ENCODE measurements at regions not wholly inside any gene's neighbourhood (a gene's known extent, or its start where the extent isn't known, plus 50 kb on each side); places are given as distances from the start of the nearest gene placed in this dataset.

GRCh38 chr15:36370051-36370730 lies 209.2 kb upstream of the CDIN1 start:
- no peak for DNase-seq

GRCh38 chr15:36370731-36371112 lies 208.7 kb upstream of the CDIN1 start:
- DNase-seq, result no peak

- no peak for DNase-seq
These were observed 207.9 kb upstream of the CDIN1 start for GRCh38 chr15:36371509-36371908.

GRCh38 chr15:36372968-36373367 lies 206.5 kb upstream of the CDIN1 start:
- DNase-seq, result no peak

GRCh38 chr15:36373550-36373949 lies 205.9 kb upstream of the CDIN1 start:
- DNase-seq, result no peak

GRCh38 chr15:36389107-36389506 lies 190.3 kb upstream of the CDIN1 start:
- DNase-seq, result no peak

- DNase-seq, result no peak
These were observed 188.9 kb upstream of the CDIN1 start for GRCh38 chr15:36390491-36390890.

- no peak for DNase-seq
These were observed 186.7 kb upstream of the CDIN1 start for GRCh38 chr15:36392676-36393266.

GRCh38 chr15:36398212-36398611 lies 181.2 kb upstream of the CDIN1 start:
- no peak for DNase-seq

GRCh38 chr15:36399276-36399675 lies 180.2 kb upstream of the CDIN1 start:
- no peak for DNase-seq

- no peak for DNase-seq
These were observed 178.4 kb upstream of the CDIN1 start for GRCh38 chr15:36400936-36401585.

GRCh38 chr15:36401586-36401966 lies 177.8 kb upstream of the CDIN1 start:
- no peak for DNase-seq

- DNase-seq, result no peak
These were observed 176.1 kb upstream of the CDIN1 start for GRCh38 chr15:36403351-36403750.

- no peak for DNase-seq
These were observed 173.1 kb upstream of the CDIN1 start for GRCh38 chr15:36406366-36406765.

GRCh38 chr15:36406911-36407310 lies 172.5 kb upstream of the CDIN1 start:
- no peak for DNase-seq

- DNase-seq, result no peak
These were observed 171.8 kb upstream of the CDIN1 start for GRCh38 chr15:36407647-36408046.

GRCh38 chr15:36409819-36410218 lies 169.6 kb upstream of the CDIN1 start:
- DNase-seq, result no peak

GRCh38 chr15:36414670-36415069 lies 164.8 kb upstream of the CDIN1 start:
- DNase-seq, result no peak

- DNase-seq, result no peak
These were observed 163.8 kb upstream of the CDIN1 start for GRCh38 chr15:36415643-36416042.

GRCh38 chr15:36422631-36423030 lies 156.8 kb upstream of the CDIN1 start:
- DNase-seq, result no peak

GRCh38 chr15:36426691-36427090 lies 152.7 kb upstream of the CDIN1 start:
- DNase-seq, result no peak

- peak; percentile 31 for DNase-seq
These were observed 151.2 kb upstream of the CDIN1 start for GRCh38 chr15:36428102-36428845.

GRCh38 chr15:36429707-36430106 lies 149.7 kb upstream of the CDIN1 start:
- no peak for DNase-seq

GRCh38 chr15:36430280-36430679 lies 149.1 kb upstream of the CDIN1 start:
- DNase-seq, result no peak

Measured in left hindlimb (tissue), 1 donor.